Erythroblast (primary cell): ENCODE measurements at regions not wholly inside any gene's neighbourhood (a gene's known extent, or its start where the extent isn't known, plus 50 kb on each side); places are given as distances from the start of the nearest gene placed in this dataset.
"Not testable (repeated sequence)": the region's sequence is repeated elsewhere in the genome, so short reads cannot be mapped to it uniquely, and the experiment has no call there.

ENCODE experiments used
- DNase-seq, 2 experiments: peaks; one replicate each; lab custom pipeline; 2025; lab: John Stamatoyannopoulos, UW
- GATA1 ChIP-seq: IDR thresholded peaks from 2 replicates; pipeline ENCODE4 v1.6.1; 2011; ENCODE audit warnings: low read depth, mild to moderate bottlenecking, control low read depth, low read length, moderate library complexity
- POLR2A ChIP-seq: IDR thresholded peaks from 2 replicates; pipeline ENCODE4 v1.6.1; 2011; ENCODE audit warnings: mild to moderate bottlenecking, low read length

DNA sequence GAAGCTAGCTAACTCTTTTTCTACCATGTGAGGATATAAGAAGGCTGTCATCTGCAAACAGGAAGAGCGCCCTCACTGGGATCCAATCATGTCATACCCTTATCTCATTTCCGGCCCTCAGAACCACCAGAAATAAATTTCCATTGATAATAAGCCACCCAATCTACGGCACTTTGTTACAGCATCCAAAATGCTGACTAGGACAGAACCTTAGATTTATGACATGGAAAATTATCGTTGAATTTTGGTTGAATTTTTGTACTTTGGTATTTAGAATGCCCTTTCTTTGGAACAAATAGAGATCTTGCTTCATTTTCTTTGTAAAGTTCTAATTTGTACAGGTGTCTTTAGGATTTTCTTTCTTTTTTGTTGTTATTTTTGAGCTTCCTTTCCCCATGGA is 53.3 kb upstream of the CYLC2 start:
- no peak for DNase-seq
- TF ChIP-seq POLR2A (no peak), GATA1 (no peak)

DNA sequence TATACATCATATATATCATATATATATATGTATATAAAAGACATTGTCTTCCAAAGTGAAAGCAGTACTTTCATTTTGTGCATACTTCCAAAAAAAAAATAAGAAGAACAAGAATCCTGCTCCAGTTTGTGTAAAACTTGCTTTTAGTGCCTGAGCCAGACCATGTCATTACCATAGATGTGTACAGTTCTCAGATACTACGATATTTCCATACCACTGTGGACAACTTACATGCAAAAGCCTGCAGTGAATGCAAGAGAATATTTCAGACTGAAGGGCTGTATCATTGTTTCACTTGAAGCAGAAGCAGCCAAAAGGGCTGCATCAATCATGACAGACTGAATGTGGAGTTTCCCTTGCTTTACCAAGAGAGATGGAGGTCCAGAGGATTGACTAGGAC is 72.6 kb upstream of the CYLC2 start:
- DNase-seq, result no peak
- no peak for TF ChIP-seq POLR2A
- no peak for TF ChIP-seq GATA1

- TF ChIP-seq POLR2A, result no peak
- no peak for TF ChIP-seq GATA1
- no peak for DNase-seq
Observed at GRCh38 chr9:102911185-102911584, 83.9 kb upstream of the CYLC2 start.

DNA sequence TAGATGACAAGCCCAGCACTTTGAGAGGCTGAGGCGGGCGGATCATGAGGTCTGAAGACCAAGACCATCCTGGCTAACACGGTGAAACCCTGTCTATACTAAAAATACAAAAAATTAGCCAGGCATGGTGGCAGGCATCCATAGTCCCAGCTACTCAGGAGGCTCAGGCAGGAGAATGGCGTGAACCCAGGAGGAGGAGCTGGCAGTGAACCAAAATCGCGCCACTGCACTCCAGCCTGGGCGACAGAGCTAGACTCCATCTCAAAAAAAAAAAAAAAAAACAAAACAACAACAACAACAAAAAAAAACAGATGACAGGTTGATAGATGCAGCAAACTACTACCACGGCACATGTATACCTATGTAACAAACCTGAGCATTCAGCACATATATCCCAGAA is 89.3 kb upstream of the CYLC2 start:
- DNase-seq, result not testable (repeated sequence)

DNA sequence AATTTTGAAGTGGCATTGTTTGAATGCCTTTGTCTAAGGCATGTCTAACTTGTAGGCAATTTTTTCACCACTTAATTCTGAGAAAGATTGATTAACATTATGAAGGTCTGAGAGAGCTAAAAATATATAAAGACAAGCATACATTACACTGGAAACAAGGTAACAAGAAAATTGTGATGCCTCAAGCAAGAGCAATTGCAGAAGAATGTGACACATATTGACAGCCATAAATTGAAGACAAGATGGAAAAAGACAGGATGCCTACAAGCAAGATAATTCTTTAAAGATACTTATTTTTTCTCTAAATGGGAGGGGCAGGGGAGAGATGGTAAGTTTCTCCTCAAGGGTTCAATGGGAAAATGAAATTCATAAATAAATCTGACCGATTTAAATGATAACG is 103.1 kb upstream of the CYLC2 start:
- DNase-seq, result no peak

GRCh38 chr9:102888747-102889146 is 106.4 kb upstream of the CYLC2 start:
- peak in 1 of 2 experiments; percentile 0 for DNase-seq

More for the DNA sequence above, 103.1 kb upstream of the CYLC2 start:
- TF ChIP-seq GATA1 (no peak), POLR2A (no peak)

GRCh38 chr9:102875687-102876086 is 119.4 kb upstream of the CYLC2 start:
- no peak for TF ChIP-seq POLR2A
- no peak for TF ChIP-seq GATA1
- DNase-seq, result no peak

GRCh38 chr9:102867488-102867887 is 127.6 kb upstream of the CYLC2 start:
- no peak for DNase-seq
- no peak for TF ChIP-seq POLR2A
- no peak for TF ChIP-seq GATA1

DNA sequence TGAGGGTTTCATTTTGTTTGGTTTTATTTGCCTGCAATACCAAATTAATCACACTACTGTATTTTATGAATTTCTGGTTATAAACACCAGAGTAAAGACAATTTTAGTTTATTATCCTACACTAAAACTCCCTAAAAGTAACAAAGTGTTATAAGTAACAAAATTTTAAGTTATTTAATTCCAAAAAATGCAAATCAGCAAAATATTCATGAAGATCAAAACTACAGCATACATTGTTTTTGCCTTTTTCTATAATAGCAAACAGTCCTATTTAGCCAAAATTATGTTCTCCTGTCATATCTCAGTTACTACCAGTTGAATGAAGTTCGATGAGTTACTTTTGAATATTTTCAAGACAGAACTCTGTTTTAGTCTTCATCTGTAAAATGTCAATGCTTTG is 132.7 kb upstream of the CYLC2 start:
- TF ChIP-seq GATA1 (no peak), POLR2A (no peak)
- DNase-seq, result no peak

DNA sequence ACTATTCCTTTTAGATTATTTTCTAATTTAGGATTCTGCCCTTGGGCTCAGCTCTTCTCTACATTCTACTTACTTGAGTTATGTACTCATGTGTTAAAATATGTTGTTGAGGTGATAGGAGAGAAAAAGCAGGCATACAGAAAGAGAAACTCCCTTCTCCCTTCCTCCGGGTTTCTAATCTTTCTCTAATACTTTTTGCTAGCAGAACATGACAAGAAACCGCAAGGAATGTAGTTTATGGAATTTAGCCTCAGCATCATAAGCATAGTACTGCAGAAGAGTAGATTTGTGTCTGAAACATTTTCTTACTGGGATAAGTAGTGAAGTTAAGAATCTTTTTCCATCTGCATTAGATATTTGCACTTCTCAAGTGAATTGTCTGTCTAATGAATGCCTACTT is 139.5 kb upstream of the CYLC2 start:
- DNase-seq, result no peak
- TF ChIP-seq GATA1, result no peak

DNA sequence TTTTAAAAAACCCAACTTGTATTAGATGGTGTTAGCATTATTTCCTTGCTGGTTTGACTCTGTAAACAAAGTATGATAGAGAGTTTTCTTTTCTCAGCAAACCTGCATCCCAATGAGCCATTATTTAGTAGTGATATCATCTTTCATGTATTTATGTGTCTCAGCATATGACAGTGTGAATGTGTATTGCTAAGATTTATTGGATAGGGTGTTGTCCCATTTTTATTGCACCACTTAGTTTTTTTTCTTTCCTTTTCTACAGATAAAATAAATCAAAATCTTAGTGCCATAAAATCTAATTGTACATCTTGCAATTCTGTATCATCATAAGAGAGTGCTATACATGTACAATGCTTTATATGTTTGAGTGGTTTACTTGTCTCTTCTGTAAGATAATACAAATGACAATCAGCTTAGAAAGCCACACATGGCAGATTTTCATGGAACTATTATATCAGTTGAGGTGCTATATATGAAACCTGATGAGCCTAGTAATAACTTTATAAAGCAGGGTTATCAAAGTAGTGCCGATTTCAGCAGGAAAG is 149.2 kb upstream of the CYLC2 start:
- DNase-seq, result no peak
- TF ChIP-seq POLR2A (no peak), GATA1 (no peak)

GRCh38 chr9:102844716-102845115 is 150.4 kb upstream of the CYLC2 start:
- no peak for DNase-seq
- TF ChIP-seq POLR2A, result no peak
- no peak for TF ChIP-seq GATA1

GRCh38 chr9:102842423-102842822 is 152.7 kb upstream of the CYLC2 start:
- DNase-seq, result no peak
- TF ChIP-seq POLR2A (no peak), GATA1 (no peak)

DNA sequence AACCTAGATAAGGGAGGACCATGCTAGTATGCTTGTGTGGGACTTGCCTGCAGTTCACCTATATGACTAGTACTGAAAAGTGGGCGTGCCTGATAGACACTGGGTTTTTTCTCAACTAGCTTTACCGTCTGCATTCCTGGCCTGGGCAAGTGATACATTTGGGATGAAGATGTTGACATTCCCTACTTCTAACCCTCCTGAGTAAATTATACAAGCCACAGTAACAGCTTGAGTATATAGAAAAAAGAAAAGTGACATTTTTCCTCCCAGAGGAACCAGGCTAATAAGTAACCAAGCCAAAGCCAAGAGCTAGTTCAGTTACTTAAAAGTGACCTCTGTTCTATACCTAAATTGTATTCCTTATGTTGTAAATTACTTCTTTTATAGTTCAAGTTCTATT is 153.8 kb upstream of the CYLC2 start:
- DNase-seq, result no peak
- TF ChIP-seq POLR2A (no peak), GATA1 (no peak)

GRCh38 chr9:102840335-102840734 is 154.8 kb upstream of the CYLC2 start:
- DNase-seq, result no peak
- TF ChIP-seq GATA1 (no peak), POLR2A (no peak)

DNA sequence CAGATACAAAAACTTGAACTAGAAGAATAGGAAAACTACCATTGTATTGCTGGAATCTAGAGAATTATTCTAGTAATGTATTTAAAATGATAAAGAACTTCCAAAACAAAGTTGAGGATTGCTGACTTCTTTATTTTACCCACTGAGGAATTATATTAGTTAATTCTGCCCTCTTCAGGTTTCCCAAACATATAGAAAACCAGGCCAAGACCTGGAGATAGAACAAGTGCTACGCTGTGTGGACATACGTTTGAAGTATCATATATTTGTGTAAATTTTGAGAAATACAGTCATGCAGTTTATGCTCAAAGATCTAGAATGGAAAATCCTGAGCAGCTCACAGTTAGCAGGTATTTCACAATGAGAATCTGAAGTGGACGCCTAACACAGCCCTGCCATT is 162.3 kb upstream of the CYLC2 start:
- DNase-seq, result no peak
- TF ChIP-seq POLR2A (no peak), GATA1 (no peak)
